ENCODE measurements at regions not wholly inside any gene's neighbourhood (a gene's known extent, or its start where the extent isn't known, plus 50 kb on each side); places are given as distances from the start of the nearest gene placed in this dataset.

- no peak for DNase-seq
Observed at GRCh38 chr1:4298361-4299083, 355.9 kb upstream of the AJAP1 start.

- no peak for DNase-seq
Observed at GRCh38 chr1:4301007-4301406, 353.4 kb upstream of the AJAP1 start.

- no peak for DNase-seq
Observed at GRCh38 chr1:4303303-4303702, 351.1 kb upstream of the AJAP1 start.

- no peak for DNase-seq
Observed at GRCh38 chr1:4305526-4306301, 348.7 kb upstream of the AJAP1 start.

- DNase-seq, result no peak
Observed at GRCh38 chr1:4306559-4307467, 347.6 kb upstream of the AJAP1 start.

- DNase-seq, result no peak
Observed at GRCh38 chr1:4307468-4307845, 347.0 kb upstream of the AJAP1 start.

GRCh38 chr1:4307911-4308545, 346.4 kb upstream of the AJAP1 start:
- no peak for DNase-seq

- DNase-seq, result no peak
Observed at GRCh38 chr1:4308806-4309205, 345.6 kb upstream of the AJAP1 start.

GRCh38 chr1:4309676-4310320, 344.6 kb upstream of the AJAP1 start:
- DNase-seq, result no peak

- no peak for DNase-seq
Observed at GRCh38 chr1:4310396-4310923, 343.9 kb upstream of the AJAP1 start.

- DNase-seq, result no peak
Observed at GRCh38 chr1:4312024-4312423, 342.4 kb upstream of the AJAP1 start.

GRCh38 chr1:4315202-4315601, 339.2 kb upstream of the AJAP1 start:
- DNase-seq, result peak in 1 of 3 donors; percentile 1

GRCh38 chr1:4317207-4317606, 337.2 kb upstream of the AJAP1 start:
- no peak for DNase-seq

GRCh38 chr1:4318720-4319119, 335.7 kb upstream of the AJAP1 start:
- DNase-seq, result no peak

GRCh38 chr1:4319496-4319895, 334.9 kb upstream of the AJAP1 start:
- no peak for DNase-seq

- DNase-seq, result no peak
Observed at GRCh38 chr1:4322881-4323280, 331.5 kb upstream of the AJAP1 start.

- no peak for DNase-seq
Observed at GRCh38 chr1:4323309-4323708, 331.1 kb upstream of the AJAP1 start.

GRCh38 chr1:4324525-4324924, 329.9 kb upstream of the AJAP1 start:
- no peak for DNase-seq

GRCh38 chr1:4327142-4327541, 327.3 kb upstream of the AJAP1 start:
- no peak for DNase-seq

GRCh38 chr1:4328402-4329071, 325.9 kb upstream of the AJAP1 start:
- no peak for DNase-seq

All from suppressor macrophage treated with lipopolysaccharide for 1 hour (primary cell).